ENCODE measurements at regions not wholly inside any gene's neighbourhood (a gene's known extent, or its start where the extent isn't known, plus 50 kb on each side); places are given as distances from the start of the nearest gene placed in this dataset.

DNA sequence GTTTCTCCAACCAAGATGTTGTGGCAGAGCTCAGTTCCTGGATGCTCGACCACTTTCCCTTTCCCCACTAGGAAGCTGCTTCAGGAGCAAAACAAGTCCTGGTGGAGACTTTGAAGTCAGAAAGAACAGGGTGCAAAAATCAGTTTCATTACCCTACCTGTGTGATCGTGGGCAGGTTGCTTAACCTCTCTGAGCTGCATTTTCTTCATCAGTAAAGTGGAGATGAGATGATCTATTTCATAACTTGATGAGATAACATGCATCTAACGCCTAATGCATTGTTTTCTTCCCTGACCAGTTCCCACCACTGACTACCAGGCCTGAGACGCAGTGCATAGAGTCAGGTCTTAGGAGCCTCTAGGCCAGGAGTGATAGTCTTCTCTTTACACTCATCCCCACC lies 470.0 kb downstream of the SOX6 start:
- TF ChIP-seq POLR2AphosphoS5 (IDR thresholded peaks at IDR 0.05; ENCODE audit: borderline replicate concordance, low read depth, low read length), result no peak
- no peak for TF ChIP-seq EZH2 (IDR thresholded peaks at IDR 0.05)
- no peak for TF ChIP-seq FOXP2 (optimal IDR thresholded peaks at IDR 0.05; ENCODE audit: control extremely low read depth, extremely low read length, insufficient read depth)

Data from SK-N-MC (cell line).